ENCODE measurements at regions not wholly inside any gene's neighbourhood (a gene's known extent, or its start where the extent isn't known, plus 50 kb on each side); places are given as distances from the start of the nearest gene placed in this dataset.

GRCh38 chr13:42709276-42709675 is 72.1 kb upstream of the FAM216B start (continued):
- TF ChIP-seq ZNF280D (tag by site-specific recombination; IDR thresholded peaks at IDR 0.05) = no peak
- TF ChIP-seq PRDM6 (tag by site-specific recombination; IDR thresholded peaks at IDR 0.05) = no peak
- no peak for TF ChIP-seq ZNF837 (tag by site-specific recombination; IDR thresholded peaks at IDR 0.05)
- TF ChIP-seq KLF10 (tag by site-specific recombination; IDR thresholded peaks at IDR 0.05) = no peak
- no peak for TF ChIP-seq ZNF830 (tag by site-specific recombination; IDR thresholded peaks at IDR 0.05; ENCODE audit: low read depth)

- H3K36me3 ChIP-seq (ENCODE audit: control insufficient read depth in 2 of 2, insufficient read depth in 1 of 2, low read length in 2 of 2) = no peaks in the 10 kb centered on the region
- H3K27ac ChIP-seq (ENCODE audit: extremely low read depth, low read depth, low read length) = no peak overlapping the region
- POLR2A ChIA-PET = no interaction called here
- TF ChIP-seq ZFP69B (tag by site-specific recombination; IDR thresholded peaks at IDR 0.05) = no peak
- no peak for TF ChIP-seq ZNF747 (tag by site-specific recombination; IDR thresholded peaks at IDR 0.05)
- TF ChIP-seq ZNF610 (tag by site-specific recombination; IDR thresholded peaks at IDR 0.05; ENCODE audit: borderline replicate concordance) = no peak
- no peak for TF ChIP-seq ZNF19 (tag by site-specific recombination; IDR thresholded peaks at IDR 0.05; ENCODE audit: low read depth)
- TF ChIP-seq ZIC2 (tag by site-specific recombination; IDR thresholded peaks at IDR 0.05) = no peak
- no peak for TF ChIP-seq PRDM4 (tag by site-specific recombination; IDR thresholded peaks at IDR 0.05)
- no peak for TF ChIP-seq ZNF169 (tag by site-specific recombination; IDR thresholded peaks at IDR 0.05)
- TF ChIP-seq MZF1 (tag by site-specific recombination; IDR thresholded peaks at IDR 0.05; ENCODE audit: borderline replicate concordance) = no peak
- TF ChIP-seq ZNF24 (tag by site-specific recombination; IDR thresholded peaks at IDR 0.05) = no peak
- no peak for TF ChIP-seq ZNF266 (tag by site-specific recombination; IDR thresholded peaks at IDR 0.05; ENCODE audit: low read depth)
- TF ChIP-seq ZBTB8A (tag by site-specific recombination; IDR thresholded peaks at IDR 0.05) = no peak
- no peak for TF ChIP-seq ZNF248 (tag by site-specific recombination; IDR thresholded peaks at IDR 0.05)
- TF ChIP-seq ZNF146 (tag by site-specific recombination; IDR thresholded peaks at IDR 0.05) = no peak
- TF ChIP-seq ZNF623 (tag by site-specific recombination; IDR thresholded peaks at IDR 0.05) = no peak
- no peak for TF ChIP-seq ZNF48 (tag by site-specific recombination; IDR thresholded peaks at IDR 0.05)
- no peak for TF ChIP-seq ZNF624 (tag by site-specific recombination; IDR thresholded peaks at IDR 0.05)
- no peak for TF ChIP-seq ZNF560 (tag by site-specific recombination; IDR thresholded peaks at IDR 0.05; ENCODE audit: borderline replicate concordance)
- CTCF ChIA-PET = no interaction called here
- no peak overlapping the region for H3K4me3 ChIP-seq (ENCODE audit: low read depth, low read length)
- H3K4me1 ChIP-seq (ENCODE audit: control insufficient read depth, insufficient read depth, low read length) = 0 out of 2 replicates have a peak, but pooled peaks cover under 1% of the 10 kb centered on the region
- H3K9me3 ChIP-seq (ENCODE audit: control insufficient read depth, insufficient read depth, low read depth, low read length) = no peaks in the 10 kb centered on the region
Observed at GRCh38 chr13:42715909-42716308, 65.5 kb upstream of the FAM216B start.
